ENCODE measurements at regions not wholly inside any gene's neighbourhood (a gene's known extent, or its start where the extent isn't known, plus 50 kb on each side); places are given as distances from the start of the nearest gene placed in this dataset.

DNA sequence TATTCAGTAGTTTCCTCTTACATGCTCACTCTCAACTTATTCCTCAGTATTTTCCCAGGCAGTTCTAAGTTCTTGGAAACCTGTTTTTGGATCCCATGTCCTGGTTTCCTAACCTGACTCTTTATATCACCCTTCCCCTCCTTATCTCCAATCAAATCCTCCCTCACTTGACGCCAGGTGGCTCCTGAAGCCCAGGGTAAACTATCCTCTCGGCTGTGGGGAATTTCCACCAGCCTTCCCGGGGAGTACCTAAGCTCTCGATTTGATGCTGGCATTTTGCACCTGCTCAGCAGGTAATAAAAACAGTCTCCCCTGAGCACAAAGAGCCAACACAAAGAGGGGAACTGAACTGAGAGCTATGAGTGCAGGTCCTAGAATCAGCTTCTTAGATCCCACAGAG is 538.0 kb downstream of the SLC4A3 start:
- no peak for DNase-seq (ENCODE audit: low read depth)

DNA sequence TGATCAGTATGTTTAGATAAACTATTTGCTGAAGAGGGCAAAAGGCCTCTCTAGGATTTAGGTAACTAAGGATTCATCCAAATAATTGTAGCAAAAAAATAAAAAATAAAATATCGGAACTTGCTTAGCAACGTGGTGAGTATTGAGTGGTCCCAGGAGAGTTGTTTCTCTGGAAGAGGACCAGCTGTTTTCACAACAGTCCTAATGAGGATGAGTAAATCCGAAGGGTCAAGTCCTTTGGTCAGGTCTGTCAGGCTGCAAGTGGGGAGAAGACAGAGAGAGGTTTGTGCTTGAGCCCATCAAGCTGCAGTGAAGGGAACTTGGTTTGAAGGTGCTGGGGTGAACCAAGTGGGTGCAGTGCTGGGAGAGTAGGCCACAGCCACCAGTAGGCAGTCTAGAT is 539.2 kb downstream of the SLC4A3 start:
- DNase-seq (ENCODE audit: low read depth): no peak

DNA sequence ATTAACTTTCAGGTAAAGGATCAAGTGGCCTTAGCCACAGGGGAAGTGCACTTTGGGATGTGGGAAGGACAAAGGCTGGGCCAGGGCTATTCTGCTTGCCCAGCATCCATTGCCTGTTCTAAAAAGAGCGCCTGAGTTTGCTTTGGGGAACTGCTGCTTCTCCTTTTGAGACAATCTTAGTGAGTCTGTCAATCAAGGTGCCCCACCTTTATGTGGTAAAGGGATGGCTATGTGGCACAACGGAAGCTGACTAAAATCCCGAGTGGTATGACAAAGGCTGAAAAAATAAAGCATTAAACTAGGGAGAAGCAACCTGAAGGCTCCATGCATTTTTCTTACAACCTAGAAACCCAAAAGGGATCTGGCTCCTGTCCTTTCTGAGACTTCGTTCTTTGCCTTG is 540.5 kb downstream of the SLC4A3 start:
- DNase-seq (ENCODE audit: low read depth): no peak

DNA sequence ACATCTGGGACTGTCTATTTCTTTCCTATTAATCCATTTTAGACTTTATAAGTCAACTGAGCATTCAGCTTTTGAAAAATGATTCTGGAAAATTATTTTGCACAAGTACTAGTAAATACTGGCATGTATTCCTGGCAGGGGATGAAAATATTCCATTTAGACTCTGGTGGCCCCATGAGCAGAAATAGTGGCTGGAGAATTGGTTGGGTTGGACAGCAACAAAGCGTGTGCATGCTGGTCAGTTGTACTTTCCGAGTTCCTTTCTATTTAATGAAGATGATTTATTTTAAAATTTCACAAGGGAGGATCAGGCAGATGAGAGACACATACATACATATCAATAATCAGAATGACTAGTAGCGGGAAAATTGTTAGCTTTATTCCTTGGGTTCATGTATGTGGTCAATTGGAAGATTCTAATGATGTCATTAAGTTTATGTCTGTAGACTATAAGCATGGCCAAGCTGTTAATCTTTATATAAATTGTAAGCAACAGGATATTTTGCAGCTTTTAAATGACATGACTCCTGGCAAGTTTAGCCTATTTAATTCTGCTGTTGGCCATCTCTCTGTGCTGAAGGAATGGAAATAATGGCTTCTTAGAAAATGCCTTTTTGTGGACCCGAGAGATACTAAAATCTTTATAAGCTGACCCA is 541.6 kb downstream of the SLC4A3 start:
- DNase-seq (ENCODE audit: low read depth): no peak

DNA sequence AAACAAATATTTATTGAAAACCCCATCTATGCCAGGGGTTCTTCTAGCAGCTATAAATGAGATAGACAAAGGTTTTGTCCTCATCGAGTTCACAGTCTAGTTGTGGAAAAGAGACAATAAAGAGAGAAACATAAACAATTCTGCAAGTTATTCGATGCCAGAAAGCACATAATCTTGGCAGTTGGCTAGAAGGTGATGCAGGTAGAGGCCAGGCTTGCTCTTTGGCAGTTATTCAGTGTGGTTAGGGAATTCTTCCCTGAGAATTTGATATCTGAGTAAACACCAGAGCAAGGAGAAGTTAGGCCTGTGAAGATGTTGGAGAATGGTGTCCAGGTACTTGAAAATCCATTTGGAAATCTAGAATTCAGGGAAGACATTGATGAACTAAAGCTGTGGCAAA is 547.4 kb downstream of the SLC4A3 start:
- DNase-seq (ENCODE audit: low read depth): no peak

DNA sequence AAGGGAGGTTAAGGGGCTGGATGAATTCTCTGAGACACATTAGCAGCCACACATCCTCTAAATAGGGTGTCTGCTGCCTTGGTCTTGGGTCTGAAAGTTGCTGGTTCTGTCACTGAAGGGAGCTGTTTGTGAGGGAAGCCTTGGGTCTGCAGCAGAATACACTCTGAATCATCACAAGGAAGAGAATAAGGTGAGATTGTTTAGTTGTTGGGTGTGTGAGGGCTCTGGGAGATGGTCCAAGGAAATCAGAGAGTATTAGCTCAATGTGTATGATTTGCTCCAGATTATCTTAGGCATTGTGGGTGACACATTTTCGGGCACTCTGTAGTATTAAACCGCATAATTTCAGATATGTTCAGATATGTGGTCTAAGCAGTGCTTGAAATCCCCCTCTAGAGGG is 548.5 kb downstream of the SLC4A3 start:
- no peak for DNase-seq (ENCODE audit: low read depth)

DNA sequence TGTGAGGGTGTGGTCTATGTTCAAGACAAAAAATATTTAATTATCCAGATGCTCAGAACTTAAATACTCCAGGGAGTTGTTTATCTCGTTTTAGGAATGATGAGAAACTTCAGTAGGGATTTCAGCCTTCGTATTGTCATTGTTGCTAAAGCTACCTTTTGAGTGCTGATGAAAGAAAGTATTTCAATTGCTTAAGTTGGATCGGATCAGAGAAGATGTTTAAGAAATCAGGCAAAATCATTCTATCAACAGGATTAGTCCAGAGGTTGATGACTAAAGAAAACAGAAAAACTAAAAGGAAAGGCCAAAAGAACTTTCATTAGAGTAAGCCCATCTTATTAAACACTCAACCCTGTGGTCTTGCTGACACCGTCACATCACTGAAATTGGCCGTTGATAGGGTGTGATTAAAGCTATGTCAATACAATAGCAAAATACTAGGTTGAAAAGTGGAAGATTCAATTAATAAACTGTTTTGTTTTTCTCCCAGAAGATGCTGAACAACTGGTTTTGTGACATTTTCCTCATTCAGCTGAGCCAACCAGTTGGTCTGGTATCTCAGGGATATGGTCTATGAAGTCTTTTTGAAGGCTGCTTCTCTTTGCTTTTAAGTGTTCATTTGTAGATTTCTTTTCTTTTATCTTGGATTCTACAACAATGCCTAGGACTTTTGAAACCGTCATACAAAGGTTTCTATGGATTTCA is 551.7 kb downstream of the SLC4A3 start:
- DNase-seq (ENCODE audit: low read depth): no peak

DNA sequence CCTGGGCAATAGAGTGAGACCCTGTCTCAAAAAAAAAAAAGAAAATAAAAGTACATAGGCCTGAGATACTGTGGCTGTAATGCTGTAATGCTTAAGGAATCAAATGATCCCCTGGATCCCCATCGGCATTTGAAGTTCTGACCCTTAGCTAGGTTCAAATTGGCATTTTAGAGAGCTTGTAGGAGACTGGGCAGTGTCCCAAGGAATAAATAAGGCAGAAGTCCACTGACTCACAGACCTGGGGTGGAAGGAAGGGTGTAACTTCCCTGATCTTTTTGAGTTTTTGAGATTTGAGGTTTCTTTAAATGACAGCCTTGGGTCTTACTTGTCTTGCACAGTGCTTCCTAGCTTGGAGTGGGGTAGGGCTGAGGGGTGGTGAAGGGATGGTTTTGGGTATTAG is 553.7 kb downstream of the SLC4A3 start:
- no peak for DNase-seq (ENCODE audit: low read depth)

DNA sequence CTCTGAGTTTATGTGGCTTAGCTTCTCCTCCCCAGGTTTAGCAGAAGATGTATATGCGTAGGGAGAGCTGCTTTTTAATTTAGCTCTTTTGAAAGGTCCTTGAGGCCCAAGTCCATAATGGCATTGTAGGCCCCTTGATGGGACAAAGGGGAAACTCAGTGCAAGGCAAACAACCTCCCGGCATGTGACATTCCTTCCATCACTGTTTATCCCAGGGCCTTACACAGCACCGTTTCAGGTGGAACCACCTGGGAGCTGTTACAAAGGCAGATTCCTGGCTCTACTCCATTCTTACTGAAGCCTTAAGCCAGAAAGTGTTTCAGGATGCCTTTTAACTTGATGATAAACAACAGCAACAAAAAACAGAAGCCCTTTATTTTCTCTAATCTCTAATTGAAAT is 555.4 kb downstream of the SLC4A3 start:
- no peak for DNase-seq (ENCODE audit: low read depth)

DNA sequence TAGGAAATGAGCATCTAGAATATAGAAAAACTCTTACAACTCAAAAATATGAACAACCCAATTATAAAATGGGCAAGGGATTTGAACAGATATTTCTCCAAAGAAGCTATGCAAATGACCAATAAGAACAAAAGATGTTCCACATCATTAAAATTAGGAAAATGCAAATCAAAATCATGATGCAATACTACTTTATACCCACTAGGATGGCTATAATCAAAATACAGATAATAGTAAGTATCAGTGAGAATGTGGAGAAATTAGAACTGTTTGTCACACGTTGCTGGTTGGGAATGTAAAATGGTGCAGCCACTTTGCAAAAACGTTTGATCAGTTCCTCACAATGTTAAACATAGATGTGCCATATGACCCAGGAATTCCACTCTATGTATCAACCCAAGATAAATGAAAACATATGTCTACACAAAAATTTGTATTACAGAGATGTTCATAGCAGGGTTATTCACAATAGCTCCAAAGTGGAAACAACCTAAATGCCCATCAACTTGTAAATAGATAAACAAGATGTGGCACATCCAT is 558.4 kb downstream of the SLC4A3 start:
- no peak for DNase-seq (ENCODE audit: low read depth)

DNA sequence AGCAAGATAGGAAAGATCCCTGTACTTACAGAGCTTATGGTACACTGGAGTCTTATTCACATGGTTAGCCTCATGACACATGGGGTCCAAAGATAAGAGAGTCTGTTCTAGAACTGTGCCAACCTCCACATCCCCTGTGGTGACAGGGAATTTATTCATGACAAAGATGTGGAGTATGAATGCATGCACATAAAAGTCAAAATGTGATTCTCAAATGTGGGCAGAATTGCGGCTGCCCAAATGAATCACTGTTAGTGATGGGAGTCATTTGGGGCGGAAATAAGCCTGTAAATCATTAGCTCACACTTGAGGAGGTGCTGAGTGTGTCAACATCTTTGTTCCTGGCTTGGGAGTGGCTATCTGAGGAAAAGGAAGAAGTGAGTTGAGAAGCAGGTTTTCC is 560.6 kb downstream of the SLC4A3 start:
- DNase-seq (ENCODE audit: low read depth): no peak

DNA sequence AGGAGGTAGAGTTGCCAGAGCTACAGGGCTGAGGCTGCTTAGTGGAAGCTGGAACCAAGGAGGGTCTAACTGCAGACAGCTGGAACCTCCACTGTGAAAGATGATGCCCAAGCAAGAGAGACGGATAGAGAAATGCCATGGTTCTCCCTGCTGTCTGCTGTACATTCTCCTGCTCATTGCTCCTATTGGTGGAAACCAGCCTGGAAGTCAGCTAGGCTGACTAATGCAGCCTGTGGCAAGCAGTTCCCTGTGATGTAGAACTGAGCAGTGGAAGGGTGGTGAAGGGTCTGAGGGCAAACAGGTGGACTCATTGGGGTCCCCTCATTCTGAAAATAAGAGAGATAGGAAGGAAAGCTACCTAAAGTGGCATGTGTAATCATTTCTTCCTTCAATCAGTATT is 563.6 kb downstream of the SLC4A3 start:
- DNase-seq (ENCODE audit: low read depth): no peak

DNA sequence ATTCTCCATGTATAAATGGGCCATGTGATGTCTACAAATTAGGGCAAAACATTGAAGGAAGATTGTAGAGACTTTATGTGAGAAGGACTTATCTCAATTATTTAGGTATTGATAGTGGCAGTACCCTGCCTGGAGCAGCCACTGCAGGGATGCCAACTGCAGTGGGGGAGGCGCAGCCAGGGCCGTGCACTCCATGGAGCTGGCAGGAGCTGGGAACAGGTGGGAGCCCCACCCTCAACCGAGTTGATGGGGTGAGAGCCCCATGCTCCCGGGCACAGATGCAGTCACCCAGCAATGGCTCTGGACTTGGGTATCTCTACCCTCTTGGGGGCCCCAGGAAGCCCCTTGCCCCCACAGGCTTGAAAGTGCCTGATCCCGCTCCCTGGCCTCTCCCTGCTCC is 564.3 kb downstream of the SLC4A3 start:
- DNase-seq (ENCODE audit: low read depth): no peak

DNA sequence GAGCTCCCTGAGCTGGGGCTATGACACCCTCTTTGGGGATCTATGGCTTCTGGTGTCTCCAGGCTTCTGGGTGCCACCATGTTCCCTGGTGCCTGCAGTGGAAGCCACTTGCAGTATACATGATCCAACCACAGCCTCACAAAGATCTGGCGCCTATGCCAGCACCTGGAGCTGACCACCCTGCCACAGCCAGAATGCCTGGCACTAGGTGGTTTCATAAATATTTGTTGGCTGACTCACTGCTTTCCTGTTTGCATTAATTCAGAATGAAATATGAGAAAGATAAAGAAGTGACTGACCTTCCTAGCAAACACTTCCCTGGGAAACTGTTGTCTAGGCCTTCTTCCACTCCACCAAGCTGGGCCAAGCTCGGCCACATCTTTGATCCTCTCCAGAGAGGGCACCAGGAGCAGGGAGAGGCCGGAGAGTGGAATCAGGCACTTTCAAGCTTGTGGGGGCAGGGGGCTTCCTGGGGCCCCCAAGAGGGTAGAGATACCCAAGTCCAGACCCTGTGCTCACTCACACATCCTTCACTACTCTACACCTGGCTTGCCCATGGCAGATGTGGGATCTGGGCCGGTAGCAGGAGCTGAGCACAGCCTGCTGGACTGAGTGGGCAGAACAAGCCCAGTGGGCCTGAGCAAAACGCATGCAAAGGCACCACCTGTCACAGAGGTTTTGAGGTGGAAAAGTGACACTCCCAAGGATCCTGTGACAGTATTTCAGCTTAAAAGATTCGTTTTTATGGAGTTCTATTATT is 565.7 kb downstream of the SLC4A3 start:
- DNase-seq (ENCODE audit: low read depth): no peak

DNA sequence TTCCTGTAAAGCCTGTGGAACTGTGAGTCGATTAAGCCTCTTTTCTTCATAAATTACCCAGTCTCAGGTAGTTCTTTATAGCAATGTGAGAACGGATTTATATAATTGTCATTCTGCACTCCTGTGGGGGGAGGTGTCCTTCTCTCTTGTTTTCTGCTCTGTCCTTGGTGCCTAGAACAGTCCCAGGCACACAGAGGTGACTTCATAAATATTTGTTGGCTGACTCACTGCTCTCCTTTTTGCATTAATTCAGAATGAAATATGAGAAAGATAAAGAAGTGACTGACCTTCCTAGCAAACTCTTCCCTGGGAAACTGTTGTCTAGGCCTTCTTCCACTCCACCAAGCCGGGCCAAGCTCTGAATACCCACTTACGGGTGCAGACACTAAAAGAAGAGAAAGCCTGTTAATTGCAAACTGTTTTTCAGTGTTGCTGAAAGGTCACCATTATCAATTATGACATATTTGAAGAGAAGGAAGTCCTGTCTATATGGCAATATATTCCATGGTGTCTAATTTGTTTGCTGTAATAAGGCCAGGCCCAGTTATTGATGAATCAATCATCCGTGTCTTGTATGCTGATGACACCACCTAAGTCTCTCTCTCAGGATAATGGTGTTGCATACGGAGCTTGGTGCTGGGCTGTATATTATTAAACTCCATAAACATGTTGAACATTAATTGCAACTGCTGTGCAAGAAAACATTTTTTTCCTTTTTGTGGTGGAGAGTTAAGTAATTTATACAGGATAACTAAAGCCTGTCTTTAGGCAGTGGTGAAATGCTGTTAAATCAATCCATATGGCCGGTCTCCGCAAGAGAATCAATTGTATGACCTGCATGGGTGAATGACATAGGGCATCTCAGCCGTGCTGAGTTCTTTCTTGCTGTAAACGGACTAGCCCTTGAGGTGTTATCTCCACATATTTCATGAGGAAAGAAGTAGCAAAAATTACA is 567.5 kb downstream of the SLC4A3 start:
- no peak for DNase-seq (ENCODE audit: low read depth)

DNA sequence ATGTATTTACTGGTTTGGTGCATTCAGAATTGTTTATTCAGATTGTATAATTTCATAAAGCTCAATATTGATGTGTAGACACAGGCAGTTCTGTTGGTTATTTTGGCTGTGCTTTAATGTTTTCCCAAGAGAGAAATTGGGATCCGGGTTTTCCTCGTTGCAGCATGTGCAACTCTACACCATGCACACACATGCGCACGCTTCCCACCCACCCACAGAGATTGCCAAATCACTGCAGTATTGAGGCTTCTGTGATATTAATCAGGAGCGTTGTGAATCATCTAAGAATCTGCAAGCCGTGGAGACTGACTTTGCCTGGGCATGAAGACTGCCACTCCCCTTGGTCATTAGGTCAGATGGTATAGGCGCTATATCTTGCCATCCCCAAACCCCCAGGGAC is 571.5 kb downstream of the SLC4A3 start:
- DNase-seq (ENCODE audit: low read depth): no peak

DNA sequence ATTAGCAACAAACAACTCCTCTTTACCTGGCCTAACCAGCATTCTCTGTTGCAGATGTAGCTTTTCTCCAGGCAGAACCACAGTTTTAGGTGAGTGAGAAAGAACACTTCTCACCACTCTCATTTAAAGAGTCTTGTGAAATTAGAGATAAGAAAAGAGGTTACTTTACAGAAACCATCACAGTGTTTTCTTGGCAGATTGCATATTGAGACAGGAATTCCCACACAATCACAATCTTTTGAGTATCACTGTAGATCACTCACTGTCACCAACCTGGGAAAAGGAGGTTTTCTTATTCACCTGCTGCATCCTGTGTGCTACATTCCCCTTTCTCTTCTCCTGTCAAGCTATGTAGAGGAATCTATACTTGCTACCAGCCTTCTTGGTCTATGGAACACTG is 574.6 kb downstream of the SLC4A3 start:
- no peak for DNase-seq (ENCODE audit: low read depth)

DNA sequence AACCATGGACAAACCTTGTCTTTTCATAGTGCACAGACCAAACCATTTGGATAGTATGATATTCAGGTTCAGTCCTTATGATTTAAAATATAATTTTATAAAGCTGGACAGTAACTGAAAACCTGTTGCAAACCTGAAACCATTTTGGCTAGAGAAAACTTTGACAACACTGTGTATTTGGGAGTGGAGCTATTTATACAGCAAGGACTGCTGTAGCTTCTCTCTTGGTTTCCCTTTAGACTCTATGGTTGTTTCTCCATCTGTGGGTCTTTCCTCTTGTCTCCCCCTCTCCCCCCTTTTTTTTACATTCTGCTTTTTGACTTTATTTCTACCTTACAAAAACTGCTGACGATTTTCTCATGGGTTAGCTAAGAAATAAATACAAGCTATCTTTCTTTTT is 581.7 kb downstream of the SLC4A3 start:
- no peak for DNase-seq (ENCODE audit: low read depth)

DNA sequence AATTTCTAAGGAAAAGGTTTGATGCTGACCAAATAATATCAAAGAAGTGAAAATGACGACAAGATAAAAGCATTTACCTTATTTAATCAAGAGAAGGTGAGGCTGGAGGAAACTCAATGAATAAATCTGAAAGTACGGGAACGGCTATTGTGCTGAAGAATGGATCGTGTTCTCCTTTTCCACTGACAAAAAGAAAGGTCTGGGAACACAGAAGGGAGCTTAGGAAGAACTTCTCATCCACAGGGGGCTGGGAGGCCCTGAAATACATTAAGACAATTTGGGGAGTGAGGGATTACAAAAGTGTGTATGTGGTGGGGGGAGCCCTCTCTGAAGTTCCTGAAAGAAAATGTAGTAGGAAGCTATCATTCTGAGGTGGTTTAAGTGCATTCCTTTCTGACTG is 582.3 kb downstream of the SLC4A3 start:
- no peak for DNase-seq (ENCODE audit: low read depth)

DNA sequence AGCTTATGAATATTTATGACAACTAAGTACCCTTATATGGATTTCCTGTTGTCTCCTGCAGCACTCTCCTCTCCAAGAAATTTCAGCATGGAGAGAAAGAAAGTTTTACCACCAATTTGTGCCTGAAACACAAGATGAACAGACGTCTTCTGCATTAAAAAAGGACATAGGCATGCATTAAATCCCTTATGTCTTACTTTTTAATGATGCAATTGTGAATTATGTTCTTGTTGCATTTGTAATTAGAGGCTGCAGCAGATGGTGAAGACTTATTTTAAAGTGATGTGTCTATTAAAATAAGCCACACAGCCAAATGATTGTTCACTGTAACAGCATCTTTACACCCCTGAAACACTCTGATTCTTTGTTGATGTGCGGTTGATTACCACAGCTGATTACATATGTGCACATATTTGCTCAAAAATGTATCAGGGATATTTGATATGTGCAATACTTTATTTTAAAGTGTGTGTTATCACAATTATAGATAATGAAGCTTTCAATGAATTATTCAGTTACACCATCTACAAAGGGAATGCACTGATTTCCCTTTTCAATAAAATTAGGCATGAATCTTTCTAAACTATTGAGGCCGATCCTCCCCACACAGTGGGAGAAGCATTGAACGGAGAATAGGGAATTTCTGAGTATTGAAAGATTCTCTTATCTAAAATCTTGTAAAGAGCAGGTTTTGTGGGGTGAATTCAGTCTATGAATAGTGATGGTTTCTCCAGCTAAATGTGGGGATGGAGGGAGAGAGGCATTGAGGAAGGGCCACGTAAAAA is 585.1 kb downstream of the SLC4A3 start:
- no peak for DNase-seq (ENCODE audit: low read depth)

DNA sequence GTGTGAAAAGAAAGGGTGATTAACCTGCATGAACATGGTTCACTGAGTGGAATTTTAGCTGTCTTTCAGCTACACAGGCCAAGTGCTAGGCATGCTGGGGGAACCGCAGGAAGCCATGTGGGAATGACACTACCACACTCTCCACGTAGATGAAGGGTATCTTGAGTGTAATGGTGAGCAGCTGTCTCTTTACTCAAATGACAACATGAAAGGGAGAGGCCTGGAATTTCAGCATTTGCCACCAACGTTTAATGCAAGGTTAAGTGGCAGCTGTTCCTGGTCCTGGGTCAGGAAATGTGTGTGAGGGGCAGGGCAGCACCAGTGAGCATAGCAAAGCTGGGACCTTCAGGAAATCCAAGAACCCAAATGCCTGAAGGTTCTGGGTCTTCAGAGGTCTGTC is 588.4 kb downstream of the SLC4A3 start:
- DNase-seq (ENCODE audit: low read depth): no peak
